GM18870 (cell line): ENCODE measurements at regions not wholly inside any gene's neighbourhood (a gene's known extent, or its start where the extent isn't known, plus 50 kb on each side); places are given as distances from the start of the nearest gene placed in this dataset.

Source experiments
- ATAC-seq: cut with Tn5 transposase; IDR thresholded peaks from one replicate; pipeline ENCODE4 v1.9.1; 2021; ENCODE audit warnings: moderate library complexity; ENCODE audit not compliant: unreplicated experiment

GRCh38 chr13:73598020-73598712 is 536.0 kb downstream of the KLF12 start:
- ATAC-seq: no peak

- ATAC-seq: no peak
Observed at GRCh38 chr13:73596382-73596781, 537.6 kb downstream of the KLF5 start.

- ATAC-seq: no peak
Observed at GRCh38 chr13:73593199-73593765, 534.5 kb downstream of the KLF5 start.

- no peak for ATAC-seq
Observed at GRCh38 chr13:73591861-73592260, 533.1 kb downstream of the KLF5 start.

GRCh38 chr13:73590795-73591194 is 532.0 kb downstream of the KLF5 start:
- ATAC-seq: no peak

- ATAC-seq: no peak
Observed at GRCh38 chr13:73585236-73585635, 526.4 kb downstream of the KLF5 start.

GRCh38 chr13:73583331-73583730 is 524.5 kb downstream of the KLF5 start:
- no peak for ATAC-seq

GRCh38 chr13:73580513-73581267 is 521.9 kb downstream of the KLF5 start:
- no peak for ATAC-seq

GRCh38 chr13:73579574-73580274 is 520.9 kb downstream of the KLF5 start:
- no peak for ATAC-seq

GRCh38 chr13:73578251-73578875 is 519.6 kb downstream of the KLF5 start:
- no peak for ATAC-seq

GRCh38 chr13:73576291-73576690 is 517.5 kb downstream of the KLF5 start:
- ATAC-seq: no peak

GRCh38 chr13:73572824-73573223 is 514.0 kb downstream of the KLF5 start:
- no peak for ATAC-seq

GRCh38 chr13:73571376-73571775 is 512.6 kb downstream of the KLF5 start:
- ATAC-seq: no peak

GRCh38 chr13:73556902-73557301 is 498.1 kb downstream of the KLF5 start:
- ATAC-seq: no peak

- no peak for ATAC-seq
Observed at GRCh38 chr13:73556128-73556527, 497.3 kb downstream of the KLF5 start.

GRCh38 chr13:73551736-73552135 is 492.9 kb downstream of the KLF5 start:
- ATAC-seq: no peak

- ATAC-seq: no peak
Observed at GRCh38 chr13:73549717-73550116, 490.9 kb downstream of the KLF5 start.

GRCh38 chr13:73548449-73548848 is 489.6 kb downstream of the KLF5 start:
- ATAC-seq: no peak

- ATAC-seq: no peak
Observed at GRCh38 chr13:73547239-73547638, 488.4 kb downstream of the KLF5 start.

GRCh38 chr13:73544175-73544574 is 485.4 kb downstream of the KLF5 start:
- no peak for ATAC-seq

GRCh38 chr13:73542446-73542845 is 483.6 kb downstream of the KLF5 start:
- no peak for ATAC-seq
